Panc1 (cell line): ENCODE measurements at regions not wholly inside any gene's neighbourhood (a gene's known extent, or its start where the extent isn't known, plus 50 kb on each side); places are given as distances from the start of the nearest gene placed in this dataset.

Source experiments
- ATAC-seq: fragments of 200-7000 bp; cut with Tn5 transposase; 2 replicates; pipeline ENCODE4 v1.9.1; 2020; ENCODE audit warnings: mild to moderate bottlenecking, moderate library complexity
- BruUV-seq: library from RNA; stranded (reverse); fragments of 400-500 nt; replicated peaks from 2 replicates; lab custom pipeline; 2021; lab: Mats Ljungman, UMichigan
- CTCF ChIA-PET: fragments of 300-600 bp; sonication (Branson Sonifier 250); formaldehyde crosslinking; loops from one replicate; lab custom pipeline; 2022; ENCODE audit warnings: antibody characterized with exemption; lab: Charles Lee
- POLR2A ChIA-PET: fragments of 300-600 bp; sonication (Branson Sonifier 250); formaldehyde crosslinking; loops from one replicate; lab custom pipeline; 2022; ENCODE audit warnings: antibody characterized with exemption; lab: Charles Lee
- DNase-seq: peaks from one replicate; pipeline ENCODE4 v3.0.0-alpha.2; 2010; ENCODE audit warnings: low read depth, low spot score
- H3K27ac ChIP-seq: 2 replicates; pipeline ENCODE4 v1.5.1; 2011; ENCODE audit warnings: mild to moderate bottlenecking, low read length, inconsistent platforms
- H3K27me3 ChIP-seq: fragments of 200-500 bp; sonication (Bioruptor generic); 2 replicates; pipeline ENCODE4 v1.6.0; 2014; ENCODE audit warnings: low read length, inconsistent platforms; ENCODE audit not compliant: control insufficient read depth, insufficient read depth
- H3K36me3 ChIP-seq: fragments of 200-500 bp; sonication (Bioruptor generic); 2 replicates; pipeline ENCODE4 v1.5.1; 2014; ENCODE audit warnings: inconsistent platforms, mild to moderate bottlenecking, low read length, moderate library complexity; ENCODE audit not compliant: control insufficient read depth, insufficient read depth
- H3K4me1 ChIP-seq: 2 replicates; pipeline ENCODE4 v1.5.1; 2011; ENCODE audit warnings: inconsistent platforms, mild to moderate bottlenecking, low read length, moderate library complexity; ENCODE audit not compliant: control insufficient read depth, insufficient read depth
- H3K4me3 ChIP-seq, 2 experiments: 2 replicates each; pipeline ENCODE4 v1.5.1; 2011 to 2012; ENCODE audit warnings: low read depth in 2 of 2, low read length in 2 of 2, mild to moderate bottlenecking in 2 of 2, inconsistent platforms in 1 of 2, moderate library complexity in 1 of 2
- H3K9me3 ChIP-seq: fragments of 200-500 bp; sonication (Bioruptor generic); 2 replicates; pipeline ENCODE4 v1.5.1; 2014; ENCODE audit warnings: low read depth, mild to moderate bottlenecking, inconsistent platforms, low read length, moderate library complexity; ENCODE audit not compliant: control insufficient read depth, insufficient read depth
- POLR2AphosphoS5 ChIP-seq: IDR thresholded peaks from 2 replicates; pipeline ENCODE4 v1.6.1; 2012; ENCODE audit warnings: mild to moderate bottlenecking, low read depth, low read length, moderate library complexity
- SIN3A ChIP-seq: IDR thresholded peaks from 2 replicates; pipeline ENCODE4 v1.6.1; 2012; ENCODE audit warnings: low read depth, mild to moderate bottlenecking, low read length, moderate library complexity, borderline replicate concordance; ENCODE audit not compliant: insufficient read depth
- TCF7L2 ChIP-seq: IDR thresholded peaks from 2 replicates; pipeline ENCODE4 v1.6.1; 2011; ENCODE audit warnings: mild to moderate bottlenecking, low read depth, low read length, inconsistent platforms
- in situ Hi-C: cut with HindIII; loops from 2 replicates; pipeline ENCODE4 v1.10.0; 2016; ENCODE audit warnings: low sequenced_read_pairs, low pct_unique_long_range_greater_than_20kb
- intact Hi-C: fragments of 100-400 bp; cut with micrococcal nuclease; formaldehyde crosslinking; loops from one replicate; pipeline ENCODE4 v1.10.0; 2022; ENCODE audit not compliant: unreplicated experiment
- TF ChIP-seq, protein P1 (sequence below): fragments of 450-650 bp; IDR thresholded peaks from 2 replicates; pipeline ENCODE4 v1.5.1; 2017; ENCODE audit warnings: mild to moderate bottlenecking
- TF ChIP-seq, protein P2 (sequence below), 2 experiments: IDR thresholded peaks; 2 replicates each; pipeline ENCODE4 v1.6.1; 2011 to 2012; ENCODE audit warnings: low read depth in 2 of 2, control low read depth in 1 of 2, low read length in 1 of 2, mild to moderate bottlenecking in 1 of 2, moderate library complexity in 1 of 2; ENCODE audit not compliant: insufficient read depth in 1 of 2

DNA sequence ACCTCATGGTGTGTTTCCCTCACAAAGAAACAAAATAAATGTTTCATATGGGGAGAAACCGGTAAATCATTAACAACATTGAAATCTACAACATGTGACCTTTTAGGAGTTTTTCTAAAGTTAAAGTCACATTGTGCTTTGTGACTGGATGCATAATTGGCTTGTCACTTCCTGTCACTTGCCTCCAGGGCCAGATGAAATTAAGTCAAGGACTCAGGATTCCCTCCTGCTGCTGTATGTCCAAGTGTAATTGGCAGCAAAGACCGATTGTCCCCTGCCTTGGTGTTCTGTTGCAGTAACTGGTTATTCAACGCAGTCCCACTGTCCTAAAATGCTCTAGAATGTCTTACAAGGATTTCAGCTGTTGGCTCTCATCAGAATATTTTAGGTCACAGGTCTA is 448.2 kb downstream of the LIG4 start:
- ChIA-PET CTCF (no interaction called here), POLR2A (no interaction called here)
- no peak for ATAC-seq

DNA sequence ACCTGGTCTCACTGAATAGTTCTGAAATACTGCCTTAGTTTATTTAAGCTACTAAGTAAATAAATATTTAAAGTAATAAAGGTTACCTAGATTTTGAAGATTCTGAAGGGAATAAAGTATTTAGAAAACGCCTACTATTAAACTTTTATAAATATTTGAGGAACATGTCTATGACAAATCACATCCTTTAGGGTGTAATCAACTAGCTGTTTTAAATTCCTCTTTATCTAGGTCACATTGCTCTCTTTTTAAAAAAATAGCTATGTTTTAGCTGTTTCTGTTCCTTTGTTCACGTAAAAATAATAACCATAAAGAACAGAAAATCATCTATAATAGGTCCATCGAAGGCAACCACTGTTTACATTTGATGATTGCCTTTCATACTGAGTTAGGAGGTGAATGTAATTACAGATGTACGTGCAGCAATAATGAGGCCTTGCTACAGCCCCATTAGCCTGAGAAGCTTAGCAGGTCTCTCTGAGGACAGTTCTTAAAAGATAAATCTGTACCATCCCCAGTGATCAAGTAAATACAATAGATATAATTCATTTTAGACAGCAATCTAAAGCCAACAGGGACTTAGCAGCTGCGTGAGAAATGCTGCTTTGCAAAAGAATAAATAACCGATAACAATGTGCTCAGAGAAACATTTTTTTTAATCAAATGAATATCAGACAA is 449.5 kb downstream of the LIG4 start:
- TF ChIP-seq SIN3A, result no peak
- TF ChIP-seq, protein P1, sequence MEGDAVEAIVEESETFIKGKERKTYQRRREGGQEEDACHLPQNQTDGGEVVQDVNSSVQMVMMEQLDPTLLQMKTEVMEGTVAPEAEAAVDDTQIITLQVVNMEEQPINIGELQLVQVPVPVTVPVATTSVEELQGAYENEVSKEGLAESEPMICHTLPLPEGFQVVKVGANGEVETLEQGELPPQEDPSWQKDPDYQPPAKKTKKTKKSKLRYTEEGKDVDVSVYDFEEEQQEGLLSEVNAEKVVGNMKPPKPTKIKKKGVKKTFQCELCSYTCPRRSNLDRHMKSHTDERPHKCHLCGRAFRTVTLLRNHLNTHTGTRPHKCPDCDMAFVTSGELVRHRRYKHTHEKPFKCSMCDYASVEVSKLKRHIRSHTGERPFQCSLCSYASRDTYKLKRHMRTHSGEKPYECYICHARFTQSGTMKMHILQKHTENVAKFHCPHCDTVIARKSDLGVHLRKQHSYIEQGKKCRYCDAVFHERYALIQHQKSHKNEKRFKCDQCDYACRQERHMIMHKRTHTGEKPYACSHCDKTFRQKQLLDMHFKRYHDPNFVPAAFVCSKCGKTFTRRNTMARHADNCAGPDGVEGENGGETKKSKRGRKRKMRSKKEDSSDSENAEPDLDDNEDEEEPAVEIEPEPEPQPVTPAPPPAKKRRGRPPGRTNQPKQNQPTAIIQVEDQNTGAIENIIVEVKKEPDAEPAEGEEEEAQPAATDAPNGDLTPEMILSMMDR, result no peak
- CTCF ChIA-PET, result no interaction called here
- ATAC-seq, result no peak
- H3K4me1 ChIP-seq, result no peaks in the 10 kb centered on the region
- H3K27me3 ChIP-seq, result no peaks in the 10 kb centered on the region
- intact Hi-C loops (no loop called here), in situ Hi-C loops (no loop called here)
- DNase-seq, result no peak
- BruUV-seq, result no TSS peak
- POLR2A ChIA-PET, result no interaction called here
- H3K36me3 ChIP-seq, result no peaks in the 10 kb centered on the region
- no peaks in the 10 kb centered on the region for H3K9me3 ChIP-seq
- no peak overlapping the region for H3K27ac ChIP-seq
- H3K4me3 ChIP-seq, result no peak overlapping the region

More for the DNA sequence above, 448.2 kb downstream of the LIG4 start:
- no peaks in the 10 kb centered on the region for H3K27me3 ChIP-seq
- TF ChIP-seq, protein P2, sequence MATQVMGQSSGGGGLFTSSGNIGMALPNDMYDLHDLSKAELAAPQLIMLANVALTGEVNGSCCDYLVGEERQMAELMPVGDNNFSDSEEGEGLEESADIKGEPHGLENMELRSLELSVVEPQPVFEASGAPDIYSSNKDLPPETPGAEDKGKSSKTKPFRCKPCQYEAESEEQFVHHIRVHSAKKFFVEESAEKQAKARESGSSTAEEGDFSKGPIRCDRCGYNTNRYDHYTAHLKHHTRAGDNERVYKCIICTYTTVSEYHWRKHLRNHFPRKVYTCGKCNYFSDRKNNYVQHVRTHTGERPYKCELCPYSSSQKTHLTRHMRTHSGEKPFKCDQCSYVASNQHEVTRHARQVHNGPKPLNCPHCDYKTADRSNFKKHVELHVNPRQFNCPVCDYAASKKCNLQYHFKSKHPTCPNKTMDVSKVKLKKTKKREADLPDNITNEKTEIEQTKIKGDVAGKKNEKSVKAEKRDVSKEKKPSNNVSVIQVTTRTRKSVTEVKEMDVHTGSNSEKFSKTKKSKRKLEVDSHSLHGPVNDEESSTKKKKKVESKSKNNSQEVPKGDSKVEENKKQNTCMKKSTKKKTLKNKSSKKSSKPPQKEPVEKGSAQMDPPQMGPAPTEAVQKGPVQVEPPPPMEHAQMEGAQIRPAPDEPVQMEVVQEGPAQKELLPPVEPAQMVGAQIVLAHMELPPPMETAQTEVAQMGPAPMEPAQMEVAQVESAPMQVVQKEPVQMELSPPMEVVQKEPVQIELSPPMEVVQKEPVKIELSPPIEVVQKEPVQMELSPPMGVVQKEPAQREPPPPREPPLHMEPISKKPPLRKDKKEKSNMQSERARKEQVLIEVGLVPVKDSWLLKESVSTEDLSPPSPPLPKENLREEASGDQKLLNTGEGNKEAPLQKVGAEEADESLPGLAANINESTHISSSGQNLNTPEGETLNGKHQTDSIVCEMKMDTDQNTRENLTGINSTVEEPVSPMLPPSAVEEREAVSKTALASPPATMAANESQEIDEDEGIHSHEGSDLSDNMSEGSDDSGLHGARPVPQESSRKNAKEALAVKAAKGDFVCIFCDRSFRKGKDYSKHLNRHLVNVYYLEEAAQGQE (IDR thresholded peaks at IDR 0.05; ENCODE audit: insufficient read depth in 1 of 2, low read depth in 2 of 2, low read length in 1 of 2), result no peak
- TF ChIP-seq, protein P1, result no peak
- TF ChIP-seq SIN3A (no peak), TCF7L2 (no peak), POLR2AphosphoS5 (no peak)
- H3K27ac ChIP-seq, result no peak overlapping the region
- BruUV-seq, result no TSS peak
- no peak overlapping the region for H3K4me3 ChIP-seq
- H3K4me1 ChIP-seq, result no peaks in the 10 kb centered on the region
- H3K9me3 ChIP-seq, result no peaks in the 10 kb centered on the region
- no peak for DNase-seq
- in situ Hi-C loops (no loop called here), intact Hi-C loops (no loop called here)
- no peaks in the 10 kb centered on the region for H3K36me3 ChIP-seq
